Adrenal gland (tissue), 5 donors: ENCODE measurements at regions not wholly inside any gene's neighbourhood (a gene's known extent, or its start where the extent isn't known, plus 50 kb on each side); places are given as distances from the start of the nearest gene placed in this dataset.

Source experiments
- POLR2A ChIP-seq, 2 donors: fragments of 450-650 bp; IDR thresholded peaks; one replicate each; pipeline ENCODE4 v1.6.1; 2017; ENCODE audit warnings: antibody characterized with exemption in 2 of 2, mild to moderate bottlenecking in 2 of 2, moderate library complexity in 1 of 2
- TF ChIP-seq, protein P1 (sequence below), 6 experiments: fragments of 450-650 bp in 4 of 6; fragments of 200-600 bp in 2 of 6; sonication (generic) in 1 of 6; IDR thresholded peaks; 1 replicate in 5 of 6; 2 replicates in 1 of 6; pipeline versions ENCODE4 v1.5.1 to v1.8.0; 2016 to 2021; ENCODE audit warnings: antibody characterized with exemption in 6 of 6, mild to moderate bottlenecking in 2 of 6, moderate library complexity in 1 of 6
- donor health status: DM: no; HTN: no; CAD: no.

DNA sequence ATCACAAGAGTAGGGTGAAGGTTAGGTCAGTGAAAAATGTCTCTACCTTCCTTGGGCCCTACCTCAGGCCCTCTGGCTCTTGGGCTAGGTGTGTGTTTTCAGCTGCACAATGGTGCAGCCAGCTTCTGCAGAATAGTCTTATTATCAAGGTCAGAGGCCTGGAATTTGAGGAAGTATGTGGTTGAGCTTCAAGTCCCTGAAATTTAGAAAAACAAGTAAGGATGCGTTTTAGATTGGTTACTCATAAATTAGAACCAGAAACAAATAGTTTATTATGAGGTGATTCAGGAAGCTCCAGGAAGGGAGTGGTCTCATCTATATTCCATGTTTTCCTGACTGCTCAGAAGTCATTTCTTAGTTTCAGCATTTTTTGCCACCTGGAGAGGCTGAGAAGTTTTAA is 204.2 kb upstream of the CELF4 start:
- TF ChIP-seq, protein P1, sequence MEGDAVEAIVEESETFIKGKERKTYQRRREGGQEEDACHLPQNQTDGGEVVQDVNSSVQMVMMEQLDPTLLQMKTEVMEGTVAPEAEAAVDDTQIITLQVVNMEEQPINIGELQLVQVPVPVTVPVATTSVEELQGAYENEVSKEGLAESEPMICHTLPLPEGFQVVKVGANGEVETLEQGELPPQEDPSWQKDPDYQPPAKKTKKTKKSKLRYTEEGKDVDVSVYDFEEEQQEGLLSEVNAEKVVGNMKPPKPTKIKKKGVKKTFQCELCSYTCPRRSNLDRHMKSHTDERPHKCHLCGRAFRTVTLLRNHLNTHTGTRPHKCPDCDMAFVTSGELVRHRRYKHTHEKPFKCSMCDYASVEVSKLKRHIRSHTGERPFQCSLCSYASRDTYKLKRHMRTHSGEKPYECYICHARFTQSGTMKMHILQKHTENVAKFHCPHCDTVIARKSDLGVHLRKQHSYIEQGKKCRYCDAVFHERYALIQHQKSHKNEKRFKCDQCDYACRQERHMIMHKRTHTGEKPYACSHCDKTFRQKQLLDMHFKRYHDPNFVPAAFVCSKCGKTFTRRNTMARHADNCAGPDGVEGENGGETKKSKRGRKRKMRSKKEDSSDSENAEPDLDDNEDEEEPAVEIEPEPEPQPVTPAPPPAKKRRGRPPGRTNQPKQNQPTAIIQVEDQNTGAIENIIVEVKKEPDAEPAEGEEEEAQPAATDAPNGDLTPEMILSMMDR (IDR thresholded peaks at IDR 0.05): no peak
- no peak for TF ChIP-seq POLR2A (IDR thresholded peaks at IDR 0.05)
